Activated CD8-positive, alpha-beta memory T cell treated with anti-CD3 and anti-CD28 coated beads, Interleukin-2, amount 50 U/mL, for 24 hours (primary cell): ENCODE measurements at regions not wholly inside any gene's neighbourhood (a gene's known extent, or its start where the extent isn't known, plus 50 kb on each side); places are given as distances from the start of the nearest gene placed in this dataset.
"Not testable (repeated sequence)": the region's sequence is repeated elsewhere in the genome, so short reads cannot be mapped to it uniquely, and the experiment has no call there.

ENCODE experiments used
- DNase-seq: peaks from one replicate; pipeline ENCODE4 v3.0.0-alpha.2; 2020; ENCODE audit errors: extremely low read depth

- DNase-seq: not testable (repeated sequence)
Observed at GRCh38 chr6:155866676-155867390, 411.2 kb upstream of the NOX3 start.

- no peak for DNase-seq
Observed at GRCh38 chr6:155861821-155862220, 406.2 kb upstream of the NOX3 start.

GRCh38 chr6:155858906-155859305 is 403.3 kb upstream of the NOX3 start:
- not testable (repeated sequence) for DNase-seq

- no peak for DNase-seq
Observed at GRCh38 chr6:155854787-155855186, 399.1 kb upstream of the NOX3 start.

GRCh38 chr6:155853011-155853410 is 397.4 kb upstream of the NOX3 start:
- no peak for DNase-seq

GRCh38 chr6:155850408-155850841 is 394.8 kb upstream of the NOX3 start:
- DNase-seq: no peak

GRCh38 chr6:155847711-155848110 is 392.1 kb upstream of the NOX3 start:
- DNase-seq: no peak

- no peak for DNase-seq
Observed at GRCh38 chr6:155837474-155837873, 381.8 kb upstream of the NOX3 start.

GRCh38 chr6:155832596-155832995 is 377.0 kb upstream of the NOX3 start:
- no peak for DNase-seq

GRCh38 chr6:155830531-155830930 is 374.9 kb upstream of the NOX3 start:
- no peak for DNase-seq

- DNase-seq: no peak
Observed at GRCh38 chr6:155829646-155830045, 374.0 kb upstream of the NOX3 start.

- no peak for DNase-seq
Observed at GRCh38 chr6:155828989-155829388, 373.4 kb upstream of the NOX3 start.

- no peak for DNase-seq
Observed at GRCh38 chr6:155818698-155819097, 363.1 kb upstream of the NOX3 start.

- no peak for DNase-seq
Observed at GRCh38 chr6:155813548-155813947, 357.9 kb upstream of the NOX3 start.

- no peak for DNase-seq
Observed at GRCh38 chr6:155807243-155807642, 351.6 kb upstream of the NOX3 start.

- DNase-seq: no peak
Observed at GRCh38 chr6:155801046-155801445, 345.4 kb upstream of the NOX3 start.

- not testable (repeated sequence) for DNase-seq
Observed at GRCh38 chr6:155798876-155799275, 343.2 kb upstream of the NOX3 start.

GRCh38 chr6:155795173-155795796 is 339.6 kb upstream of the NOX3 start:
- no peak for DNase-seq

GRCh38 chr6:155791891-155792290 is 336.3 kb upstream of the NOX3 start:
- DNase-seq: no peak

- no peak for DNase-seq
Observed at GRCh38 chr6:155791186-155791585, 335.5 kb upstream of the NOX3 start.

GRCh38 chr6:155787168-155787567 is 331.5 kb upstream of the NOX3 start:
- DNase-seq: no peak

- no peak for DNase-seq
Observed at GRCh38 chr6:155786528-155786927, 330.9 kb upstream of the NOX3 start.

GRCh38 chr6:155782739-155783459 is 327.3 kb upstream of the NOX3 start:
- no peak for DNase-seq
